ENCODE measurements at regions not wholly inside any gene's neighbourhood (a gene's known extent, or its start where the extent isn't known, plus 50 kb on each side); places are given as distances from the start of the nearest gene placed in this dataset.
A peak's percentile ranks its signal among the peaks of the same experiment; 100 is the strongest.

- no TSS peak for BruUV-seq (replicated peaks)
- peaks cover 15% of the 10 kb centered on the region for H3K4me1 ChIP-seq (ENCODE audit: insufficient read depth, low read length, poor library complexity, severe bottlenecking)
- peaks cover 10% of the 10 kb centered on the region for H3K9me3 ChIP-seq (ENCODE audit: low read depth, low read length, poor library complexity, severe bottlenecking)
- no peaks in the 10 kb centered on the region for H3K36me3 ChIP-seq (ENCODE audit: insufficient read depth, low read length, poor library complexity, severe bottlenecking)
- intact Hi-C loops (cut with micrococcal nuclease; ENCODE audit: unreplicated experiment) = no loop called here
- no peak for TF ChIP-seq EZH2 (IDR thresholded peaks at IDR 0.05; ENCODE audit: borderline replicate concordance, low read depth, low read length, poor library complexity, severe bottlenecking)
- TF ChIP-seq CTCF (conservative IDR thresholded peaks at IDR 0.05; ENCODE audit: low read depth, low read length) = no peak
- no peaks in the 10 kb centered on the region for H3K27me3 ChIP-seq (replicated peaks; ENCODE audit: insufficient read depth, low read depth, low read length, poor library complexity)
- no peak overlapping the region for H3K4me3 ChIP-seq (ENCODE audit: low read depth, low read length, poor library complexity, severe bottlenecking)
- no peak overlapping the region for H3K27ac ChIP-seq (ENCODE audit: low read depth, low read length, poor library complexity, severe bottlenecking)
- CTCF ChIA-PET = no interaction called here
- no peak for DNase-seq (ENCODE audit: low spot score)
- POLR2A ChIA-PET (ENCODE audit: low non-redundant PET) = interaction anchor here (0.7 kb wide), 1 partner anchor 493 kb away, joined by 3 read pairs; no protein-coding TSS in a partner anchor
These were observed 114.5 kb upstream of the LYZL1 start for GRCh38 chr10:29174389-29174788.

- POLR2A ChIA-PET (ENCODE audit: low non-redundant PET) = interaction anchor here (0.5 kb wide), 1 partner anchor 42 kb away, joined by 3 read pairs; no protein-coding TSS in a partner anchor
- no TSS peak for BruUV-seq (replicated peaks)
- Histone ChIP-seq H3K27me3 (replicated peaks; ENCODE audit: insufficient read depth, low read depth, low read length, poor library complexity) (no peaks in the 10 kb centered on the region), H3K36me3 (ENCODE audit: insufficient read depth, low read length, poor library complexity, severe bottlenecking) (no peaks in the 10 kb centered on the region), H3K4me3 (ENCODE audit: low read depth, low read length, poor library complexity, severe bottlenecking) (peak overlapping the region; percentile 18), H3K9me3 (ENCODE audit: low read depth, low read length, poor library complexity, severe bottlenecking) (no peaks in the 10 kb centered on the region), H3K27ac (ENCODE audit: low read depth, low read length, poor library complexity, severe bottlenecking) (no peak overlapping the region), H3K4me1 (ENCODE audit: insufficient read depth, low read length, poor library complexity, severe bottlenecking) (peaks cover 15% of the 10 kb centered on the region)
- TF ChIP-seq EZH2 (IDR thresholded peaks at IDR 0.05; ENCODE audit: borderline replicate concordance, low read depth, low read length, poor library complexity, severe bottlenecking) (no peak), CTCF (conservative IDR thresholded peaks at IDR 0.05; ENCODE audit: low read depth, low read length) (no peak)
- intact Hi-C loops (cut with micrococcal nuclease; ENCODE audit: unreplicated experiment) = no loop called here
- peak; percentile 34 for DNase-seq (ENCODE audit: low spot score)
- CTCF ChIA-PET = no interaction called here
These were observed 111.7 kb upstream of the LYZL1 start for GRCh38 chr10:29176845-29177832.

GRCh38 chr10:29181936-29182335, 106.9 kb upstream of the LYZL1 start:
- Histone ChIP-seq H3K4me1 (ENCODE audit: insufficient read depth, low read length, poor library complexity, severe bottlenecking) (peaks cover 17% of the 10 kb centered on the region), H3K27me3 (replicated peaks; ENCODE audit: insufficient read depth, low read depth, low read length, poor library complexity) (no peaks in the 10 kb centered on the region), H3K9me3 (ENCODE audit: low read depth, low read length, poor library complexity, severe bottlenecking) (no peaks in the 10 kb centered on the region), H3K27ac (ENCODE audit: low read depth, low read length, poor library complexity, severe bottlenecking) (no peak overlapping the region), H3K4me3 (ENCODE audit: low read depth, low read length, poor library complexity, severe bottlenecking) (no peak overlapping the region), H3K36me3 (ENCODE audit: insufficient read depth, low read length, poor library complexity, severe bottlenecking) (no peaks in the 10 kb centered on the region)
- DNase-seq (ENCODE audit: low spot score) = no peak
- ChIA-PET CTCF (no interaction called here), POLR2A (ENCODE audit: low non-redundant PET) (no interaction called here)
- no peak for TF ChIP-seq CTCF (conservative IDR thresholded peaks at IDR 0.05; ENCODE audit: low read depth, low read length)
- TF ChIP-seq EZH2 (IDR thresholded peaks at IDR 0.05; ENCODE audit: borderline replicate concordance, low read depth, low read length, poor library complexity, severe bottlenecking) = no peak
- intact Hi-C loops (cut with micrococcal nuclease; ENCODE audit: unreplicated experiment) = no loop called here
- no TSS peak for BruUV-seq (replicated peaks)

All from A673 (cell line).